ENCODE measurements at regions not wholly inside any gene's neighbourhood (a gene's known extent, or its start where the extent isn't known, plus 50 kb on each side); places are given as distances from the start of the nearest gene placed in this dataset.

GRCh38 chr16:5870886-5871691 is 773.5 kb upstream of the EEF2KMT start:
- 19 to 26% (median 23%) methylated on average over 11 of the region's 11 CpGs for WGBS, 4 donors
- no peaks in the 10 kb centered on the region for H3K4me1 ChIP-seq
- H3K4me3 ChIP-seq, result no peak overlapping the region
- ATAC-seq (no peak), DNase-seq (no peak)
- TF ChIP-seq CTCF (IDR thresholded peaks at IDR 0.05) (no peak), POLR2A (IDR thresholded peaks at IDR 0.05) (no peak)
- H3K27me3 ChIP-seq, result peaks cover 0 to 8% (median 0%) of the 10 kb centered on the region in 9 donors
- no peaks in the 10 kb centered on the region for H3K9me3 ChIP-seq
- no peaks in the 10 kb centered on the region for H3K36me3 ChIP-seq
- intact Hi-C loops (cut with DNase I), result no loop called here
- no peak overlapping the region for H3K27ac ChIP-seq

- WGBS, 4 donors, result 76 to 85% (median 79%) methylated on average over 7 of the region's 7 CpGs
- DNase-seq, result no peak
- no peaks in the 10 kb centered on the region for H3K4me1 ChIP-seq
- ATAC-seq, result no peak
- no peak overlapping the region for H3K27ac ChIP-seq
- H3K36me3 ChIP-seq, result no peaks in the 10 kb centered on the region
- TF ChIP-seq CTCF (IDR thresholded peaks at IDR 0.05) (no peak), POLR2A (IDR thresholded peaks at IDR 0.05) (no peak)
- peaks cover 0 to 8% (median 0%) of the 10 kb centered on the region in 9 donors for H3K27me3 ChIP-seq
- no peak overlapping the region for H3K4me3 ChIP-seq
- intact Hi-C loops (cut with DNase I), result no loop called here
- H3K9me3 ChIP-seq, result no peaks in the 10 kb centered on the region
Observed at GRCh38 chr16:5867250-5867649, 769.7 kb upstream of the EEF2KMT start.

- Histone ChIP-seq H3K9me3 (no peaks in the 10 kb centered on the region), H3K27me3 (no peaks in the 10 kb centered on the region), H3K27ac (no peak overlapping the region), H3K36me3 (no peaks in the 10 kb centered on the region), H3K4me1 (no peaks in the 10 kb centered on the region), H3K4me3 (no peak overlapping the region)
- WGBS, 4 donors, result 65 to 74% (median 66%) methylated on average over 6 of the region's 6 CpGs
- intact Hi-C loops (cut with DNase I), result no loop called here
- no peak for TF ChIP-seq POLR2A (IDR thresholded peaks at IDR 0.05)
- TF ChIP-seq CTCF (IDR thresholded peaks at IDR 0.05), result no peak
- ATAC-seq, result no peak
- no peak for DNase-seq
Observed at GRCh38 chr16:5865236-5865635, 767.6 kb upstream of the EEF2KMT start.

GRCh38 chr16:5863071-5863606 is 765.5 kb upstream of the EEF2KMT start:
- Histone ChIP-seq H3K4me1 (no peaks in the 10 kb centered on the region), H3K36me3 (no peaks in the 10 kb centered on the region), H3K27ac (no peak overlapping the region), H3K4me3 (no peak overlapping the region), H3K27me3 (no peaks in the 10 kb centered on the region), H3K9me3 (no peaks in the 10 kb centered on the region)
- WGBS, 4 donors, result 47 to 60% (median 49%) methylated on average over 15 of the region's 15 CpGs
- no peak for TF ChIP-seq POLR2A (IDR thresholded peaks at IDR 0.05)
- TF ChIP-seq CTCF (IDR thresholded peaks at IDR 0.05), result no peak
- DNase-seq (no peak), ATAC-seq (no peak)
- intact Hi-C loops (cut with DNase I), result no loop called here

Measured in heart left ventricle (tissue), 16 donors.